ENCODE measurements at regions not wholly inside any gene's neighbourhood (a gene's known extent, or its start where the extent isn't known, plus 50 kb on each side); places are given as distances from the start of the nearest gene placed in this dataset.

- Histone ChIP-seq H3K4me1 (ENCODE audit: insufficient read depth, low read length) (no peaks in the 10 kb centered on the region), H3K4me3 (ENCODE audit: low read length) (no peak overlapping the region), H3K27ac (ENCODE audit: low read depth in 1 of 2, low read length in 2 of 2) (no peak overlapping the region), H3K9me3 (ENCODE audit: control insufficient read depth in 1 of 2, insufficient read depth in 1 of 2, low read length in 2 of 2) (no peaks in the 10 kb centered on the region), H3K36me3 (ENCODE audit: insufficient read depth, low read length) (no peaks in the 10 kb centered on the region), H3K27me3 (ENCODE audit: control insufficient read depth in 1 of 2, insufficient read depth in 2 of 2, low read length in 2 of 2) (peaks cover 0 to 2% of the 10 kb centered on the region in 2 experiments)
- no peak for TF ChIP-seq CTCF (IDR thresholded peaks at IDR 0.05)
- Mint-ChIP-seq H3K27me3 (no peaks in the 10 kb centered on the region), H3K4me3 (no peak overlapping the region), H3K36me3 (ENCODE audit: low read depth) (no peaks in the 10 kb centered on the region), H3K9me3 (peaks cover 3% of the 10 kb centered on the region), H3K27ac (no peak overlapping the region), H3K4me1 (ENCODE audit: low read depth) (no peaks in the 10 kb centered on the region)
- POLR2A ChIA-PET = no interaction called here
- ATAC-seq (ENCODE audit: poor library complexity) (no peak), DNase-seq (no peak)
- intact Hi-C loops (cut with DNase I, micrococcal nuclease) = no loop called here
- CTCF ChIA-PET = no interaction called here
Observed at GRCh38 chr20:11222243-11222642, 548.4 kb upstream of the JAG1 start.

- Mint-ChIP-seq H3K27ac (no peak overlapping the region), H3K36me3 (ENCODE audit: low read depth) (no peaks in the 10 kb centered on the region), H3K4me3 (no peak overlapping the region), H3K9me3 (no peaks in the 10 kb centered on the region), H3K27me3 (no peaks in the 10 kb centered on the region), H3K4me1 (ENCODE audit: low read depth) (no peaks in the 10 kb centered on the region)
- Histone ChIP-seq H3K27ac (ENCODE audit: low read depth in 1 of 2, low read length in 2 of 2) (no peak overlapping the region), H3K4me3 (ENCODE audit: low read length) (no peak overlapping the region), H3K27me3 (ENCODE audit: control insufficient read depth in 1 of 2, insufficient read depth in 2 of 2, low read length in 2 of 2) (peaks cover 0 to 2% of the 10 kb centered on the region in 2 experiments), H3K36me3 (ENCODE audit: insufficient read depth, low read length) (no peaks in the 10 kb centered on the region), H3K4me1 (ENCODE audit: insufficient read depth, low read length) (no peaks in the 10 kb centered on the region), H3K9me3 (ENCODE audit: control insufficient read depth in 1 of 2, insufficient read depth in 1 of 2, low read length in 2 of 2) (peaks cover 0 to 9% of the 10 kb centered on the region in 2 experiments)
- no peak for ATAC-seq (ENCODE audit: poor library complexity)
- intact Hi-C loops (cut with DNase I, micrococcal nuclease) = no loop called here
- TF ChIP-seq CTCF (IDR thresholded peaks at IDR 0.05) = no peak
- ChIA-PET CTCF (no interaction called here), POLR2A (no interaction called here)
- no peak for DNase-seq
Observed at GRCh38 chr20:11227602-11228001, 553.8 kb upstream of the JAG1 start.

GRCh38 chr20:11229772-11230171 lies 556.0 kb upstream of the JAG1 start:
- Mint-ChIP-seq H3K9me3 (no peaks in the 10 kb centered on the region), H3K36me3 (ENCODE audit: low read depth) (no peaks in the 10 kb centered on the region), H3K4me1 (ENCODE audit: low read depth) (no peaks in the 10 kb centered on the region), H3K4me3 (no peak overlapping the region), H3K27ac (no peak overlapping the region), H3K27me3 (no peaks in the 10 kb centered on the region)
- Histone ChIP-seq H3K27ac (ENCODE audit: low read depth in 1 of 2, low read length in 2 of 2) (no peak overlapping the region), H3K4me1 (ENCODE audit: insufficient read depth, low read length) (no peaks in the 10 kb centered on the region), H3K9me3 (ENCODE audit: control insufficient read depth in 1 of 2, insufficient read depth in 1 of 2, low read length in 2 of 2) (peaks cover 0 to 9% of the 10 kb centered on the region in 2 experiments), H3K36me3 (ENCODE audit: insufficient read depth, low read length) (no peaks in the 10 kb centered on the region), H3K27me3 (ENCODE audit: control insufficient read depth in 1 of 2, insufficient read depth in 2 of 2, low read length in 2 of 2) (peaks cover 0 to 2% of the 10 kb centered on the region in 2 experiments), H3K4me3 (ENCODE audit: low read length) (no peak overlapping the region)
- intact Hi-C loops (cut with DNase I, micrococcal nuclease) = no loop called here
- ATAC-seq (ENCODE audit: poor library complexity) (no peak), DNase-seq (no peak)
- ChIA-PET POLR2A (no interaction called here), CTCF (no interaction called here)
- TF ChIP-seq CTCF (IDR thresholded peaks at IDR 0.05) = no peak

Measured in CD4-positive, alpha-beta T cell (primary cell).